Endothelial cell of umbilical vein (primary cell): ENCODE measurements at regions not wholly inside any gene's neighbourhood (a gene's known extent, or its start where the extent isn't known, plus 50 kb on each side); places are given as distances from the start of the nearest gene placed in this dataset.

Experiments
- BruUV-seq: library from RNA; stranded (reverse); fragments of 400-500 nt; replicated peaks from 2 replicates; lab custom pipeline; 2021; lab: Mats Ljungman, UMichigan
- CTCF ChIA-PET: fragments of 300-600, 350-600 bp; sonication (Branson Sonifier 250); formaldehyde crosslinking; loops from one replicate; lab custom pipeline; 2021; ENCODE audit warnings: antibody characterized with exemption, inconsistent platforms; lab: Charles Lee
- POLR2A ChIA-PET: fragments of 300-600, 350-600 bp; sonication (Branson Sonifier 250); formaldehyde crosslinking; loops from one replicate; lab custom pipeline; 2021; ENCODE audit warnings: antibody characterized with exemption, inconsistent platforms; lab: Charles Lee
- DNase-seq: peaks from one replicate; pipeline ENCODE4 v3.0.0-alpha.2; 2011; ENCODE audit warnings: low read depth, low spot score
- FAIRE-seq: peaks from 2 replicates; lab custom pipeline; 2011; peaks lifted over from hg19 to GRCh38; lab: Jason Lieb, UNC
- H2AFZ ChIP-seq: 2 replicates; pipeline ENCODE4 v1.6.0; 2012; ENCODE audit warnings: low read depth, low read length, control low read depth, inconsistent platforms
- H3K27ac ChIP-seq: 2 replicates; pipeline ENCODE4 v1.5.1; 2011; ENCODE audit warnings: low read depth, mild to moderate bottlenecking, control low read depth, low read length, moderate library complexity; ENCODE audit not compliant: insufficient read depth
- H3K27me3 ChIP-seq, 2 experiments: 2 replicates each; pipeline versions ENCODE4 v1.6.0 to v1.6.1; 2011; ENCODE audit warnings: low read length in 2 of 2, mixed read lengths in 1 of 2; ENCODE audit not compliant: control insufficient read depth in 2 of 2, insufficient read depth in 2 of 2
- H3K36me3 ChIP-seq, 2 experiments: 2 replicates in 1 of 2; 3 replicates in 1 of 2; pipeline ENCODE4 v1.5.1; 2011; ENCODE audit warnings: low read length in 2 of 2, mild to moderate bottlenecking in 1 of 2, moderate library complexity in 1 of 2; ENCODE audit not compliant: control insufficient read depth in 2 of 2, insufficient read depth in 2 of 2; ENCODE audit errors: extremely low read depth in 1 of 2
- H3K4me1 ChIP-seq: 3 replicates; pipeline ENCODE4 v1.5.1; 2011; ENCODE audit warnings: mild to moderate bottlenecking, low read length; ENCODE audit not compliant: control insufficient read depth, insufficient read depth; ENCODE audit errors: extremely low read depth
- H3K4me2 ChIP-seq: 2 replicates; pipeline ENCODE4 v1.6.1; 2011; ENCODE audit warnings: low read length, control low read depth, mixed read lengths; ENCODE audit not compliant: insufficient read depth
- H3K4me3 ChIP-seq, 3 experiments: fragments of 200-600 bp in 1 of 3; sonication (generic), shearing (Covaris generic) in 1 of 3; replicated peaks in 1 of 3; 2 replicates each; pipeline ENCODE4 v1.5.1; 2011 to 2016; ENCODE audit warnings: control low read depth in 3 of 3, low read length in 3 of 3, mild to moderate bottlenecking in 2 of 3, inconsistent platforms in 1 of 3, low read depth in 1 of 3, moderate library complexity in 1 of 3; ENCODE audit not compliant: insufficient read depth in 1 of 3
- H3K79me2 ChIP-seq: 2 replicates; pipeline ENCODE4 v1.6.0; 2012; ENCODE audit warnings: low read length, inconsistent platforms; ENCODE audit not compliant: control insufficient read depth, insufficient read depth
- H3K9ac ChIP-seq: replicated peaks from 2 replicates; pipeline ENCODE3; 2011; ENCODE audit warnings: low read length, control low read depth; ENCODE audit not compliant: insufficient read depth; ENCODE audit errors: extremely low read depth
- H3K9me1 ChIP-seq: replicated peaks from 3 replicates; pipeline ENCODE4 v1.6.0; 2011; ENCODE audit warnings: mild to moderate bottlenecking, low read length; ENCODE audit not compliant: control insufficient read depth, insufficient read depth; ENCODE audit errors: extremely low read depth
- H3K9me3 ChIP-seq: replicated peaks from 2 replicates; pipeline ENCODE4 v1.5.1; 2012; ENCODE audit warnings: low read length, inconsistent platforms; ENCODE audit not compliant: control insufficient read depth, insufficient read depth
- H4K20me1 ChIP-seq: replicated peaks from 2 replicates; pipeline ENCODE3; 2011; ENCODE audit warnings: mild to moderate bottlenecking, low read length; ENCODE audit not compliant: control insufficient read depth, insufficient read depth; ENCODE audit errors: extremely low read depth
- EZH2 ChIP-seq: IDR thresholded peaks from 2 replicates; pipeline ENCODE4 v1.6.1; 2012; ENCODE audit warnings: borderline replicate concordance, low read depth, mild to moderate bottlenecking, moderate library complexity, low read length, inconsistent platforms; ENCODE audit not compliant: severe bottlenecking
- FOS ChIP-seq: IDR thresholded peaks from 2 replicates; pipeline ENCODE4 v1.6.1; 2011; ENCODE audit warnings: mild to moderate bottlenecking, low read length, moderate library complexity, borderline replicate concordance; ENCODE audit not compliant: insufficient read depth
- GATA2 ChIP-seq: IDR thresholded peaks from 2 replicates; pipeline ENCODE4 v1.7.0; 2011; ENCODE audit warnings: low read depth, mild to moderate bottlenecking, moderate library complexity, mixed read lengths, low read length; ENCODE audit not compliant: insufficient read length, insufficient read depth
- JUN ChIP-seq: IDR thresholded peaks from 2 replicates; pipeline ENCODE4 v1.6.1; 2011; ENCODE audit warnings: borderline replicate concordance, low read depth; ENCODE audit not compliant: insufficient read length, insufficient read depth
- MYC ChIP-seq: IDR thresholded peaks from one replicate; pipeline ENCODE4 v1.6.1; 2011; ENCODE audit warnings: mild to moderate bottlenecking, low read depth, low read length
- POLR2A ChIP-seq: IDR thresholded peaks from 2 replicates; pipeline ENCODE4 v1.6.1; 2012; ENCODE audit warnings: low read depth, mild to moderate bottlenecking, control low read depth, low read length
- POLR2AphosphoS5 ChIP-seq: IDR thresholded peaks from 2 replicates; pipeline ENCODE4 v1.6.1; 2012; ENCODE audit warnings: low read depth, mild to moderate bottlenecking, control low read depth, low read length, moderate library complexity; ENCODE audit not compliant: insufficient read depth
- dilution Hi-C: fragments of 300-500 bp; cut with MboI; formaldehyde crosslinking; loops from one replicate; pipeline ENCODE4 v1.15.0; 2019; ENCODE audit warnings: low sequenced_read_pairs; ENCODE audit not compliant: extremely low pct_ligation_motif_present
- intact Hi-C: fragments of 100-400 bp; cut with micrococcal nuclease; formaldehyde crosslinking; loops from one replicate; pipeline ENCODE4 v1.10.0; 2022
- TF ChIP-seq, protein P1 (sequence below), 2 donors: IDR thresholded peaks; 1 replicate in 1 of 2; 2 replicates in 1 of 2; pipeline ENCODE4 v1.5.1; 2011; ENCODE audit warnings: low read length in 2 of 2, mild to moderate bottlenecking in 2 of 2, moderate library complexity in 2 of 2, control low read depth in 1 of 2, inconsistent platforms in 1 of 2, low read depth in 1 of 2; ENCODE audit not compliant: insufficient read depth in 1 of 2; ENCODE audit errors: extremely low read depth in 1 of 2
- TF ChIP-seq, protein P2 (sequence below): IDR thresholded peaks from 2 replicates; pipeline ENCODE4 v1.6.1; 2011; ENCODE audit not compliant: insufficient read depth, insufficient read length

DNA sequence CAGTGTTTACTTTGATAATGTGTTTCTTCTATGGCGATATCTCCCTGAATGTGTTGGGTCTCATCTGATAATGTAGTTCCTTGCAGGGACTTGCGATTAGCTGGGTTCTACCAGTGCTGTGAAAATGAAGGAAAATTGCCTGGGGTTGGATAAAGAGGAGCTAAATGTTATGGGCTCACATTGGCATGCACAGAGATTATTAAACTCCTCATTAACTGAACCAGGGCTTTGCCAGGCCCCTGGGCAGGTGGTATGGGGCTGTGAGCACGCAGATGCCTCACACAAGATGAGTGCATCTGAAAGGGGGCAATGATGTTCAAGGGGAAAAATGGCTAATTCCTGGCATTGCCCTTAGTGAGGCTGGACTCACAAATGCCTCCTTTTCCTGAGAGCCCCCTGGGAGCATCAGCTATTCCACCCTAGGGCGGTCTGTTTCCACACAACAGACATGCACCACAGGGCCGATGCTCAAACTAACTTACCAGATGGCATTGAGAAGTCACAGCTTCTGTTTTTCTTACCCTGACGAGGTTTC is 321.1 kb downstream of the SEC16B start:
- BruUV-seq, result no TSS peak
- H4K20me1 ChIP-seq, result no peaks in the 10 kb centered on the region
- ChIA-PET CTCF (no interaction called here), POLR2A (no interaction called here)
- H3K9ac ChIP-seq, result no peak overlapping the region
- H3K4me1 ChIP-seq, result no peaks in the 10 kb centered on the region
- TF ChIP-seq JUN (no peak), FOS (no peak), GATA2 (no peak), EZH2 (no peak), POLR2AphosphoS5 (no peak), MYC (no peak), POLR2A (no peak)
- TF ChIP-seq, protein P1, sequence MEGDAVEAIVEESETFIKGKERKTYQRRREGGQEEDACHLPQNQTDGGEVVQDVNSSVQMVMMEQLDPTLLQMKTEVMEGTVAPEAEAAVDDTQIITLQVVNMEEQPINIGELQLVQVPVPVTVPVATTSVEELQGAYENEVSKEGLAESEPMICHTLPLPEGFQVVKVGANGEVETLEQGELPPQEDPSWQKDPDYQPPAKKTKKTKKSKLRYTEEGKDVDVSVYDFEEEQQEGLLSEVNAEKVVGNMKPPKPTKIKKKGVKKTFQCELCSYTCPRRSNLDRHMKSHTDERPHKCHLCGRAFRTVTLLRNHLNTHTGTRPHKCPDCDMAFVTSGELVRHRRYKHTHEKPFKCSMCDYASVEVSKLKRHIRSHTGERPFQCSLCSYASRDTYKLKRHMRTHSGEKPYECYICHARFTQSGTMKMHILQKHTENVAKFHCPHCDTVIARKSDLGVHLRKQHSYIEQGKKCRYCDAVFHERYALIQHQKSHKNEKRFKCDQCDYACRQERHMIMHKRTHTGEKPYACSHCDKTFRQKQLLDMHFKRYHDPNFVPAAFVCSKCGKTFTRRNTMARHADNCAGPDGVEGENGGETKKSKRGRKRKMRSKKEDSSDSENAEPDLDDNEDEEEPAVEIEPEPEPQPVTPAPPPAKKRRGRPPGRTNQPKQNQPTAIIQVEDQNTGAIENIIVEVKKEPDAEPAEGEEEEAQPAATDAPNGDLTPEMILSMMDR (IDR thresholded peaks at IDR 0.05; ENCODE audit: extremely low read depth in 1 of 2, insufficient read depth in 1 of 2, low read depth in 1 of 2, low read length in 2 of 2), result no peak
- TF ChIP-seq, protein P2, sequence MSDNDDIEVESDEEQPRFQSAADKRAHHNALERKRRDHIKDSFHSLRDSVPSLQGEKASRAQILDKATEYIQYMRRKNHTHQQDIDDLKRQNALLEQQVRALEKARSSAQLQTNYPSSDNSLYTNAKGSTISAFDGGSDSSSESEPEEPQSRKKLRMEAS, result no peak
- H3K27me3 ChIP-seq, result no peaks in the 10 kb centered on the region
- no peak overlapping the region for H3K27ac ChIP-seq
- no peaks in the 10 kb centered on the region for H3K79me2 ChIP-seq
- H3K36me3 ChIP-seq, result no peaks in the 10 kb centered on the region
- H3K4me2 ChIP-seq, result no peak overlapping the region
- H2AFZ ChIP-seq, result no peak overlapping the region
- intact Hi-C loops (no loop called here), dilution Hi-C loops (no loop called here)
- H3K9me3 ChIP-seq, result no peaks in the 10 kb centered on the region
- FAIRE-seq (no peak), DNase-seq (no peak)
- no peaks in the 10 kb centered on the region for H3K9me1 ChIP-seq
- no peak overlapping the region for H3K4me3 ChIP-seq
